A673 (cell line): ENCODE measurements at regions not wholly inside any gene's neighbourhood (a gene's known extent, or its start where the extent isn't known, plus 50 kb on each side); places are given as distances from the start of the nearest gene placed in this dataset.

Source experiments
- CTCF ChIP-seq: fragments of 300-800, 200-600 bp; sonication (generic); conservative IDR thresholded peaks from 2 replicates; pipeline ENCODE4 v1.5.1; 2017; ENCODE audit warnings: low read depth, mild to moderate bottlenecking, antibody characterized with exemption, low read length, moderate library complexity, mixed read lengths
- EZH2 ChIP-seq: fragments of 200-600 bp; sonication (generic); IDR thresholded peaks from 2 replicates; pipeline ENCODE4 v1.6.1; 2017; ENCODE audit warnings: borderline replicate concordance, low read depth, mild to moderate bottlenecking, mixed read lengths, antibody characterized with exemption, low read length; ENCODE audit not compliant: poor library complexity, severe bottlenecking

DNA sequence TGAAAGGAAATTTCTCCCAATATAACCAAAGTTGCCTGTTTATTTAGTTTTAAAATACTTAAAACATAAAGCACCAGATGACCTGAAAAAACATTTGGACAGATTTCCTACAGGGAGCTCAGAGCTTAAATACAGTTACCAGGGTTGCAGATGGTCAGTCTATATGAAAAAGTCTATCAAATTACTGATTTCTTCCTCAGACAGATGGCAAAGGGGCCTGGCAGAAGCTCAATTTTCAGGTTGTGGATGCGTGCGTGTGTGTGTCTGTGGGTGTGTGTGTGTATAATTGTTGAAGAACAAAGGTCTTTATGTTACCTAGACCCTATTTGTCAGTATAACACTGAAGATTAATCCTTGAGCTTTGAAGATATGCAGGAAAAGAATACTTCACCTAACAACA, 169.4 kb downstream of the MAD2L1 start:
- TF ChIP-seq CTCF (no peak), EZH2 (no peak)
